VCaP (cell line): ENCODE measurements at regions not wholly inside any gene's neighbourhood (a gene's known extent, or its start where the extent isn't known, plus 50 kb on each side); places are given as distances from the start of the nearest gene placed in this dataset.
"Not testable (repeated sequence)": the region's sequence is repeated elsewhere in the genome, so short reads cannot be mapped to it uniquely, and the experiment has no call there.

Source experiments
- H3K27ac ChIP-seq: fragments of 450-650 bp; 2 replicates; pipeline ENCODE4 v1.5.1; 2017
- TF ChIP-seq, protein P1 (sequence below): fragments of 450-650 bp; conservative IDR thresholded peaks from 2 replicates; pipeline ENCODE4 v1.5.1; 2017; ENCODE audit warnings: mild to moderate bottlenecking, moderate library complexity

GRCh38 chr5:36769129-36769770 is 107.3 kb upstream of the NIPBL start:
- TF ChIP-seq, protein P1, sequence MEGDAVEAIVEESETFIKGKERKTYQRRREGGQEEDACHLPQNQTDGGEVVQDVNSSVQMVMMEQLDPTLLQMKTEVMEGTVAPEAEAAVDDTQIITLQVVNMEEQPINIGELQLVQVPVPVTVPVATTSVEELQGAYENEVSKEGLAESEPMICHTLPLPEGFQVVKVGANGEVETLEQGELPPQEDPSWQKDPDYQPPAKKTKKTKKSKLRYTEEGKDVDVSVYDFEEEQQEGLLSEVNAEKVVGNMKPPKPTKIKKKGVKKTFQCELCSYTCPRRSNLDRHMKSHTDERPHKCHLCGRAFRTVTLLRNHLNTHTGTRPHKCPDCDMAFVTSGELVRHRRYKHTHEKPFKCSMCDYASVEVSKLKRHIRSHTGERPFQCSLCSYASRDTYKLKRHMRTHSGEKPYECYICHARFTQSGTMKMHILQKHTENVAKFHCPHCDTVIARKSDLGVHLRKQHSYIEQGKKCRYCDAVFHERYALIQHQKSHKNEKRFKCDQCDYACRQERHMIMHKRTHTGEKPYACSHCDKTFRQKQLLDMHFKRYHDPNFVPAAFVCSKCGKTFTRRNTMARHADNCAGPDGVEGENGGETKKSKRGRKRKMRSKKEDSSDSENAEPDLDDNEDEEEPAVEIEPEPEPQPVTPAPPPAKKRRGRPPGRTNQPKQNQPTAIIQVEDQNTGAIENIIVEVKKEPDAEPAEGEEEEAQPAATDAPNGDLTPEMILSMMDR: no peak

GRCh38 chr5:36770125-36770524 is 106.4 kb upstream of the NIPBL start:
- TF ChIP-seq, protein P1: no peak
- H3K27ac ChIP-seq: no peak overlapping the region

More at GRCh38 chr5:36769129-36769770, 107.3 kb upstream of the NIPBL start:
- H3K27ac ChIP-seq: no peak overlapping the region

DNA sequence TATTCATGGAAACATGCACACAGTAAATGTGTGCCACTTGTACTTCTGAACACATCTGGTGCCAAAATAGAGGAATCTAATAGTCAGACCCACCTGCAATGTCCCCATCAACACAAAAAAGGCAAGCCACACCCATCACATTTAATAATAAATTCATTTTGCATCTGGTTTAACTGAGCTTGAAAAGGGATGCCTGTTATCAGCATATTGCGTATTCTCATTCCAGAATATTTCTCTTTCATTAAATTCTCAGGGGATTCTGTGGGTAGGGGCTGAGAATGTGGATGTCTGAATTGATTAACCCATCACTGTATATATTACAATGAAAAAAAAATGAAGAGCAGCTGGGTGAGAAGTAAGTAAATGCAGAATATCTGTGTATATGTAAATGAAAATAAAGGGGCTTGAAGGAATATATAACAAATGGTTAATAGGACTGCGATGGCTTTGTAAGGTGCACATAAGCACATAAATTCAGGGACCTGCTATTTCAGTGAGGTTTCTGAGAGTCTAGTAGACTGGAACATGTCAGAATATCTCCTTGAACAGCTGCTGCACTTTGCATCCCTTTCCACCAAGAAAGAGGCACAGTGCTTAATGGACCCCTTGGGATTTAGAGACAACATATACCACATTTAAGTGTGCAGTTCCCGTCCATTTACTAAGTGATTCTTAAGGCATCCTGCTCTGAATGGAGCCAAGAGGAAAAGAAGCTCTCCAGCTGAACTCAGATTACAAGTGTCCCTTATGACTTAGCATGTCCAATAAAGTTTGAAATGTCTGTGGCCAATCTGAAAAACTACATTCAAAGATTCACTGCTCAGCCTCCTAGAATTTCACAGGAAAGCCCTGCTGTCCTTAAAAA is 104.1 kb upstream of the NIPBL start:
- TF ChIP-seq, protein P1: no peak
- H3K27ac ChIP-seq: no peak overlapping the region

DNA sequence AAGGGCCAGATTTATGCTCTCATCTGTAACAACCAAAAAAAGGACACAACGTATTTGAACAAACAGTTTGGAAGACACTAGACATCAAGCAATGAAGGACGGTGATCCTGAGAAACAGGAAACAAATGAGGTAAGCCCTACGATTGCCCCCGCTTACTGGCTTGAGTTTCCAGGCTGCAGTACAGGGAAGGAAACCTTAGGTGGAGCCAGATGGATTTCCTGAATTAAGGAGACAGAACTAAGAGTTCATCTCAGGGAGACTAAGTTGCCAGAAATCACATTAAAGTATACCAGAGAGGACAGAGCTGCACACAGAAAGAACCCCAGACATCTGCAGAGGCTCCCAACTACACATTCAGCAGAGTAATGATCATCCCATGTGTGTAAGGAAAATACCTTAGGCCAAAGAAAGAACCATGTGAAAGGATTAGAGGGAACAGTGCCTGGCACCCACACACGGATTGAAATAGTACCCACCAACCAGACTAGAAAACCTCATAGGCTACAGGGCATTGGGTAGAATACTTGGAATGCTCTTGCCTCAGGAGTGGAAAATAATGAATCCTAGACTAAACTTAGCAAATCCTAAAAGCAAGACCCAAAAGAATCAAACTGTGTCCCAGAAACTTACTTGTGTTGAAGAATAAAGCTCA is 99.3 kb upstream of the NIPBL start:
- no peak overlapping the region for H3K27ac ChIP-seq
- TF ChIP-seq, protein P1: peak; percentile 80

- no peak overlapping the region for H3K27ac ChIP-seq
- TF ChIP-seq, protein P1: no peak
These were observed 98.2 kb upstream of the NIPBL start for GRCh38 chr5:36778336-36778735.

DNA sequence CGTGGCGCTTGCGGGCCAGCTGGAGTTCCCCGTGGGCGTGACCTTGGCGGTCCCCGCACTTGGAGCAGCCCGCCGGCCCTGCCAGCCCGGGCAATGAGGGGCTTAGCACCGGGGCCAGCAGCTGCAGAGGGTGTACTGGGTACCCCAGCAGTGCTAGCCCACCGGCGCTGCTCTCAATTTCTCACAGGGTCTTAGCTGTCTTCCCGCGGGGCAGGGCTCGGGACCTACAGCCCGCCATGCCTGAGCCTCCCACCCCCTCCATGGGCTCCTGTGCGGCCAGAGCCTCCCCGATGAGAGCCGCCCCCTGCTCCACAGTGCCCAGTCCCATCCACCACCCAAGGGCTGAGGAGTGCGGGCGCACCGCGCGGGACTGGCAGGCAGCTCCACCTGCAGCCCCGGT is 94.0 kb upstream of the NIPBL start:
- not testable (repeated sequence) for H3K27ac ChIP-seq

DNA sequence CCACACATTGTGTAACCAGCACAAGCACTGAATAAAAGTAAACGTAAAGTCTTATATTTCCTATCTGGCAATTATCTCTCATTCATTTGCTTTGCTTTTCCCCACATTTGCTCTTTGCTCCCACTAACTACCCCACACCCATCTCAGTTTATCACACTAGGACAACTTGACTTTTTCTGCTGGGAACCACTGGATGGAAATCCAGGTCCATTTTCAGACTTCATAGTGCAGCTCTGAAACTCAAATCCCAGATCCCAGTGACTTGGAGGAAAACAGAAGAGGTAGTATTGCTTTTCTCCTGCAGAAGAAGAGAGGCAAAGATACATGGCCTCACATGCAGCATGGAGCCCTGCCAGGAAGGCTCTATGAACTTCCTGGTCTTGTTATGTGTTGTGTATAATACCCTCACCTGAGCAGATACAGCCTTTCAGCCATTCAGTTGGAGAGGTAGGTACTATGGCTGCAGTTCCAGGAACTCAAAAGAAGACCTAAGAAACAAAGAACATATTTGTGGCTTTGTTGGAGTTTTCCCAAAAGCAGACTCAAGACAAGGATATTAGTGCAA is 90.0 kb upstream of the NIPBL start:
- H3K27ac ChIP-seq: no peak overlapping the region
- TF ChIP-seq, protein P1: no peak
